ENCODE measurements at regions not wholly inside any gene's neighbourhood (a gene's known extent, or its start where the extent isn't known, plus 50 kb on each side); places are given as distances from the start of the nearest gene placed in this dataset.
"Not testable (repeated sequence)": the region's sequence is repeated elsewhere in the genome, so short reads cannot be mapped to it uniquely, and the experiment has no call there.

DNA sequence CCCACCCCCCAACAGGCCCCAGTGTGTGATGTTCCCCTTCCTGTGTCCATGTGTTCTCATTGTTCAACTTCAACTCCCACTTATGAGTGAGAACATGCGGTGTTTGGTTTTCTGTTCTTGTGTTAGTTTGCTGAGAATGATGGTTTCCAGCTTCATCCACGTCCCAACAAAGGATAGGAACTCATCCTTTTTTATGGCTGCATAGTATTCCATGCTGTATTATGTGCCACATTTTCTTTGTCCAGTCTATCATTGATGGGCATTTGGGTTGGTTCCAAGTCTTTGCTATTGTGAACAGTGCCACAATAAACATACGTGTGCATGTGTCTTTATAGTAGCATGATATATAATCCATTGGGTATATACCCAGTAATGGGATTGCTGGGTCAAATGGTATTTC, 80.8 kb downstream of the WTIP start:
- H3K4me1 ChIP-seq; H3K27ac ChIP-seq; H3K4me3 ChIP-seq; ATAC-seq; H3K9me3 ChIP-seq; FAIRE-seq; H3K4me2 ChIP-seq; POLR2A ChIA-PET; CTCF ChIA-PET; DNase-seq (ENCODE audit: low read depth in 1 of 2, low spot score in 1 of 2): not testable (repeated sequence)
- 0% methylated on average over 3 of the region's 3 CpGs for WGBS (ENCODE audit: missing lambda C conversion rate)

All from A549 (cell line).